ENCODE measurements at regions not wholly inside any gene's neighbourhood (a gene's known extent, or its start where the extent isn't known, plus 50 kb on each side); places are given as distances from the start of the nearest gene placed in this dataset.

DNA sequence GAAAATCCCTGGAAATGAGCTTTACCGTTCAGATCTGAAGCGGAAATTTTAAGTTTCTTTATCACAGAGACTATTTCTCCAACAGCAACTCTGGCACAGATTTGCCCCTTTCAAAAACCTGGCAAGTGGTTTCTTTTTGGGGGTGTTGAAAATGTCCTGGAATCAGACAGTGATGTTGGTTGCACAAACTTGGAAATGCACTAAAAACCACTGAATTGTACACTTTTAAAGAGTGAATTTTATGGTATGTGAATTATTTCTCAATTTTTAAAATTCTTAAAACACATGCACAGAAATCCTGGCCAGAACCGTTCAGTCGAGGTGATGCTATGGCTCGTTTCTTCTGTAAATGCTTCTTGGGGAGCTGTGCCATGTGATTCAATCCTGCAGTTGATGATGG lies 121.2 kb upstream of the RBPJ start:
- Histone ChIP-seq H3K4me1 (ENCODE audit: control insufficient read depth in 1 of 2, insufficient read depth in 2 of 2, low read length in 2 of 2) (peaks cover 33 to 43% of the 10 kb centered on the region in 2 donors), H2AFZ (ENCODE audit: insufficient read depth, low read depth, low read length, poor library complexity, severe bottlenecking) (no peak overlapping the region), H3K36me3 (replicated peaks in 1 of 2; ENCODE audit: control insufficient read depth in 1 of 2, insufficient read depth in 2 of 2, low read length in 2 of 2) (no peaks in the 10 kb centered on the region), H3K79me2 (ENCODE audit: insufficient read depth, low read length) (no peaks in the 10 kb centered on the region), H3K27me3 (ENCODE audit: control insufficient read depth in 2 of 2, insufficient read depth in 2 of 2, low read length in 2 of 2) (no peaks in the 10 kb centered on the region), H3K27ac (ENCODE audit: low read depth in 1 of 2, low read length in 2 of 2) (no peak overlapping the region), H3K4me2 (replicated peaks; ENCODE audit: extremely low read depth, low read length, poor library complexity, severe bottlenecking) (no peak overlapping the region), H4K20me1 (ENCODE audit: insufficient read depth, low read length) (no peaks in the 10 kb centered on the region), H3K9ac (ENCODE audit: insufficient read depth, low read length, poor library complexity, severe bottlenecking) (no peak overlapping the region), H3K9me3 (replicated peaks in 1 of 2; ENCODE audit: control insufficient read depth in 1 of 2, insufficient read depth in 1 of 2, low read length in 2 of 2) (no peaks in the 10 kb centered on the region), H3K4me3 (replicated peaks in 1 of 3; ENCODE audit: low read depth in 2 of 3, low read length in 3 of 3) (no peak overlapping the region)
- TF ChIP-seq, protein P1, sequence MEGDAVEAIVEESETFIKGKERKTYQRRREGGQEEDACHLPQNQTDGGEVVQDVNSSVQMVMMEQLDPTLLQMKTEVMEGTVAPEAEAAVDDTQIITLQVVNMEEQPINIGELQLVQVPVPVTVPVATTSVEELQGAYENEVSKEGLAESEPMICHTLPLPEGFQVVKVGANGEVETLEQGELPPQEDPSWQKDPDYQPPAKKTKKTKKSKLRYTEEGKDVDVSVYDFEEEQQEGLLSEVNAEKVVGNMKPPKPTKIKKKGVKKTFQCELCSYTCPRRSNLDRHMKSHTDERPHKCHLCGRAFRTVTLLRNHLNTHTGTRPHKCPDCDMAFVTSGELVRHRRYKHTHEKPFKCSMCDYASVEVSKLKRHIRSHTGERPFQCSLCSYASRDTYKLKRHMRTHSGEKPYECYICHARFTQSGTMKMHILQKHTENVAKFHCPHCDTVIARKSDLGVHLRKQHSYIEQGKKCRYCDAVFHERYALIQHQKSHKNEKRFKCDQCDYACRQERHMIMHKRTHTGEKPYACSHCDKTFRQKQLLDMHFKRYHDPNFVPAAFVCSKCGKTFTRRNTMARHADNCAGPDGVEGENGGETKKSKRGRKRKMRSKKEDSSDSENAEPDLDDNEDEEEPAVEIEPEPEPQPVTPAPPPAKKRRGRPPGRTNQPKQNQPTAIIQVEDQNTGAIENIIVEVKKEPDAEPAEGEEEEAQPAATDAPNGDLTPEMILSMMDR (IDR thresholded peaks at IDR 0.05), result no peak
- peak overlapping the region in 1 of 2 donors; percentile 19 for H3K4me3 Mint-ChIP-seq
- peaks cover 0 to 2% (median 0%) of the 10 kb centered on the region in 7 donors for H3K9me3 Mint-ChIP-seq
- intact Hi-C loops (cut with micrococcal nuclease), result no loop called here
- H3K27ac Mint-ChIP-seq, result no peak overlapping the region
- H3K36me3 Mint-ChIP-seq, result no peaks in the 10 kb centered on the region
- peaks cover 52% of the 10 kb centered on the region for H3K4me1 Mint-ChIP-seq
- WGBS (ENCODE audit: insufficient coverage), result 96% methylated on average over 3 of the region's 5 CpGs
- no peak for DNase-seq
- peaks cover 0 to 13% (median 2%) of the 10 kb centered on the region in 3 donors for H3K27me3 Mint-ChIP-seq (ENCODE audit: low read depth in 3 of 3)

DNA sequence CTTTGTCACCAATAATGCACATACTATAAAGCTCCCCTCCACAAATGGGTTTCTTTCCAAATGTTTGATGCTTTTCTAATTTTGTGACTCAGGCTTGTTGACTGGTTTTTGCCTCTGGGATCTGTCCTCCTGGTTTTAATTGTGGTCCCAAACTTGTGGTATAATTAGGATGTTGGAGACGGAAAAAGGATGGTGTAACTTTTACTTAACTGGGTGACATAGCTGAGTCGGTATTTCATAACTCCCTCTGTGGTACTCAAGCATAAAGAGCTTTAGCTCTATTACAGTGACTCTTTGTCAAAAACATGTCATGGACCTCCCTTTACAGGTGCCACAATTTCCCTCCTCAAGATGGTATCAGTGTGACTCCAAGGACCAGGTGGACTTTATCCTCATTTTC lies 119.7 kb upstream of the RBPJ start:
- Histone ChIP-seq H3K27me3 (ENCODE audit: control insufficient read depth in 2 of 2, insufficient read depth in 2 of 2, low read length in 2 of 2) (no peaks in the 10 kb centered on the region), H3K79me2 (ENCODE audit: insufficient read depth, low read length) (no peaks in the 10 kb centered on the region), H4K20me1 (ENCODE audit: insufficient read depth, low read length) (no peaks in the 10 kb centered on the region), H3K9me3 (replicated peaks in 1 of 2; ENCODE audit: control insufficient read depth in 1 of 2, insufficient read depth in 1 of 2, low read length in 2 of 2) (no peaks in the 10 kb centered on the region), H3K36me3 (replicated peaks in 1 of 2; ENCODE audit: control insufficient read depth in 1 of 2, insufficient read depth in 2 of 2, low read length in 2 of 2) (no peaks in the 10 kb centered on the region), H3K4me1 (ENCODE audit: control insufficient read depth in 1 of 2, insufficient read depth in 2 of 2, low read length in 2 of 2) (peaks cover 33 to 43% of the 10 kb centered on the region in 2 donors), H3K4me2 (replicated peaks; ENCODE audit: extremely low read depth, low read length, poor library complexity, severe bottlenecking) (no peak overlapping the region), H3K4me3 (replicated peaks in 1 of 3; ENCODE audit: low read depth in 2 of 3, low read length in 3 of 3) (no peak overlapping the region), H3K9ac (ENCODE audit: insufficient read depth, low read length, poor library complexity, severe bottlenecking) (no peak overlapping the region), H3K27ac (ENCODE audit: low read depth in 1 of 2, low read length in 2 of 2) (no peak overlapping the region), H2AFZ (ENCODE audit: insufficient read depth, low read depth, low read length, poor library complexity, severe bottlenecking) (no peak overlapping the region)
- Mint-ChIP-seq H3K9me3 (peaks cover 0 to 2% (median 0%) of the 10 kb centered on the region in 7 donors), H3K4me1 (peaks cover 52% of the 10 kb centered on the region), H3K4me3 (no peak overlapping the region), H3K27me3 (ENCODE audit: low read depth in 3 of 3) (peaks cover 0 to 11% (median 2%) of the 10 kb centered on the region in 3 donors), H3K36me3 (no peaks in the 10 kb centered on the region), H3K27ac (peak overlapping the region in 1 of 7 donors; percentile 5)
- 0% methylated on average over 1 of the region's 2 CpGs for WGBS (ENCODE audit: insufficient coverage)
- TF ChIP-seq, protein P1 (IDR thresholded peaks at IDR 0.05), result no peak
- peak; percentile 13 to 52 (median 43) for DNase-seq
- intact Hi-C loops (cut with micrococcal nuclease), result loop anchor here in 1 of 2 donors (10.0 kb wide), 1 partner anchor 46 kb away; no protein-coding TSS in a partner anchor

Data from CD14-positive monocyte (primary cell).